ENCODE measurements at regions not wholly inside any gene's neighbourhood (a gene's known extent, or its start where the extent isn't known, plus 50 kb on each side); places are given as distances from the start of the nearest gene placed in this dataset.

DNA sequence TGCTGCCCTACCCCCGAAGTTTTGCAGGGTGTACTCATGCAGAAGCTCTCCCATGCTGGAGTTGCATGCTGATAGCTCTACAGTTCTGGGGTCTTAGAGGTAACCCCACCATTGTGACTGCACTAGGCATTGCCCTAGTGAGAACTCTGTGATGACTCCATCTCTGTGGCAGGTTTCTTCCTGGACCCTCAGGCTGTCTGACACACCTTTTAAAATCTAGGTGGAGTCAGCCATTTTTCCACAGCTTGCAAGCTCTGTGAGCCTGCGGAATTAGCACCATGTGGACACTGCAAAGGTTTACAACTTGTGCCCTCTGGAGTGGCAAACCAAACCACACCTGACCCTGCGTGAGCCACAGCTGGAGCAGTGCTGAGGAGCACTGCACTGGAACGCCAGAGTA lies 636.2 kb upstream of the SPRY2 start:
- TF ChIP-seq, protein P1, sequence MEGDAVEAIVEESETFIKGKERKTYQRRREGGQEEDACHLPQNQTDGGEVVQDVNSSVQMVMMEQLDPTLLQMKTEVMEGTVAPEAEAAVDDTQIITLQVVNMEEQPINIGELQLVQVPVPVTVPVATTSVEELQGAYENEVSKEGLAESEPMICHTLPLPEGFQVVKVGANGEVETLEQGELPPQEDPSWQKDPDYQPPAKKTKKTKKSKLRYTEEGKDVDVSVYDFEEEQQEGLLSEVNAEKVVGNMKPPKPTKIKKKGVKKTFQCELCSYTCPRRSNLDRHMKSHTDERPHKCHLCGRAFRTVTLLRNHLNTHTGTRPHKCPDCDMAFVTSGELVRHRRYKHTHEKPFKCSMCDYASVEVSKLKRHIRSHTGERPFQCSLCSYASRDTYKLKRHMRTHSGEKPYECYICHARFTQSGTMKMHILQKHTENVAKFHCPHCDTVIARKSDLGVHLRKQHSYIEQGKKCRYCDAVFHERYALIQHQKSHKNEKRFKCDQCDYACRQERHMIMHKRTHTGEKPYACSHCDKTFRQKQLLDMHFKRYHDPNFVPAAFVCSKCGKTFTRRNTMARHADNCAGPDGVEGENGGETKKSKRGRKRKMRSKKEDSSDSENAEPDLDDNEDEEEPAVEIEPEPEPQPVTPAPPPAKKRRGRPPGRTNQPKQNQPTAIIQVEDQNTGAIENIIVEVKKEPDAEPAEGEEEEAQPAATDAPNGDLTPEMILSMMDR (IDR thresholded peaks at IDR 0.05) = no peak
- no peak for TF ChIP-seq POLR2A (IDR thresholded peaks at IDR 0.05)
